GM21526 (cell line): ENCODE measurements at regions not wholly inside any gene's neighbourhood (a gene's known extent, or its start where the extent isn't known, plus 50 kb on each side); places are given as distances from the start of the nearest gene placed in this dataset.

ENCODE experiments used
- ATAC-seq: cut with Tn5 transposase; IDR thresholded peaks from one replicate; pipeline ENCODE4 v1.9.1; 2021; ENCODE audit warnings: moderate library complexity; ENCODE audit not compliant: unreplicated experiment, low FRiP score

- ATAC-seq = no peak
Observed at GRCh38 chr4:19807505-19807904, 444.2 kb upstream of the SLIT2 start.

- no peak for ATAC-seq
Observed at GRCh38 chr4:19806865-19807264, 444.8 kb upstream of the SLIT2 start.

GRCh38 chr4:19803406-19803805, 448.3 kb upstream of the SLIT2 start:
- no peak for ATAC-seq

DNA sequence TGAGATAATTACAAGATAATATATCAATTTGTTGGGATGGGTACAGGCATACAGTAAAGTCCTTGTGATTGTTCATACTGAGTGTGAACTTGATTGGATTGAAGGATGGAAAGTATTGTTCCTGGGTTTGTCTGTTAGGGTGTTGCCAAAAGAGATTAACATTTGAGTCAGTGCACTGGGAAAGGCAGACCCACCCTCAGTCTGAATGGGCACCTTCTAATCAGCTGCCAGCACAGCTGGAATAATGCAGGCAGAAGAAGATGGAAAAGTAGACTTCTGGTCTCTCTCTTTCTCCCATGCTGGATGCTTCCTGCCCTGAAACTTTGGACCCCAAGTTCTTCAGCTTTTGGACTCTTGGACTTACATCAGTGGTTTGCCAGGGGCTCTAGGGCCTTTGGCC, 457.9 kb upstream of the SLIT2 start:
- no peak for ATAC-seq

- no peak for ATAC-seq
Observed at GRCh38 chr4:19791422-19792123, 460.1 kb upstream of the SLIT2 start.

DNA sequence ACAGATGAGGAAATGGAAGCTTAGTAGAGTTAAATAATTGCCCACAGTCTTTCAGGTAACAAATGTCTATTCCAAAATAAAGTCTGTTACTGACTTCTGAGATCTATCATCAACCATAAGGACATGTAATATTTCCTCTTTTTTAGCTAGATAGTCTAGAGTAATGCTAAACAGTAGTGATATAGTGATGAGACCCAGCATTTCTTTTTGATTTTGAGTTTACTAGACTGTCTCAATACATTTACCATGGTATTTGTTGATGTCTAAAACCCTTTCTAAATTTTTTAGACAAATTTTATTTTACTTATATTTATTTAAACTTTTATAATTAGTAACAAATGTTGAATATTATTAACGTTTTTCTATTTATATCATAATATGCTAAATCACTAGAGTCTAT, 465.1 kb upstream of the SLIT2 start:
- no peak for ATAC-seq

DNA sequence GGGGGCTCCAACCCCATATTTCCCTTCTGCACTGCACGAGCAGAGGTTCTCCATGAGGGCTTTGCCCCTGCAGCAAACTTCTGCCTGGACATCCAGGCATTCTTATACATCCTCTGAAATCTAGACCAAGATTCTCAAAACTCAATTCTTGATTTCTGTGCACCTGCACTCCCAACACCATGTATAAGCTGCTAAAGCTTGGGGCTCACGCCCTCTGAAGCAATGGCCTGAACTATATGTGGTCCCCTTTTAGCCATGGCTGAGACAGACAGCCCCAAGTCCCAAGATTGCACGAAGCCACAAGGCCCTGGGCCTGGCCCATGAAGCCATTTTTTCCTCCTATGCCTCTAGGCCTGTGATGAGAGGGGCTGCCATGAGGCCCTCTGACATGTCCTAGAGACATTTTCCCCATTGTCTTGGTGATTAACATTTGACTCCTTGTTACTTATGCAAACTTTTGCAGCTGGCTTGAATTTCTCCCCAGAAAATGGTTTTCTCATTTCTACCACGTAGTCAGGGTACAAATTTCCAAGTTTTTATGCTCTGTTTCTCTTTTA, 468.0 kb upstream of the SLIT2 start:
- ATAC-seq = no peak

- no peak for ATAC-seq
Observed at GRCh38 chr4:19780871-19781270, 470.8 kb upstream of the SLIT2 start.

- no peak for ATAC-seq
Observed at GRCh38 chr4:19776929-19777328, 474.8 kb upstream of the SLIT2 start.

DNA sequence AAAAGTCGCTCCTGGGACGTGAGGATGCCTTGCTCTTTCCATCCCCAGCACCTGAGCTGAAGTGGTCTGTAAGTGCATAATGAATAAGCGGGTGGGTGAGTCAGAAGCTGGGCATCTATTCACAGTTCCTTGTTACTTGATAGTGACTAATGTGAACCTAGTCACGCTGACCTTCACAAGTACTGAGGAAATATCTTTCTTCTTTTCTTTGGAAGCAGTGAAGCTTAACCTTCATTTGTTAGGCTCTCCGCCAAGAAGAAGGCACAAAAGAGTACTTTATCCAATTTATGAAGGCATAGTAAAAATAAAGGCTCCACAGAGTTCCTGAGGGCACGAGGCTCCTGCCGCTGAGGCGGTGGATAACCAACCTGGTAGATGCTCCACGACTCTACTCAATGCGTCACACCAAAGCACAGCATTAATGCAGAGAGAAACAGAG, 475.7 kb upstream of the SLIT2 start:
- ATAC-seq = no peak

DNA sequence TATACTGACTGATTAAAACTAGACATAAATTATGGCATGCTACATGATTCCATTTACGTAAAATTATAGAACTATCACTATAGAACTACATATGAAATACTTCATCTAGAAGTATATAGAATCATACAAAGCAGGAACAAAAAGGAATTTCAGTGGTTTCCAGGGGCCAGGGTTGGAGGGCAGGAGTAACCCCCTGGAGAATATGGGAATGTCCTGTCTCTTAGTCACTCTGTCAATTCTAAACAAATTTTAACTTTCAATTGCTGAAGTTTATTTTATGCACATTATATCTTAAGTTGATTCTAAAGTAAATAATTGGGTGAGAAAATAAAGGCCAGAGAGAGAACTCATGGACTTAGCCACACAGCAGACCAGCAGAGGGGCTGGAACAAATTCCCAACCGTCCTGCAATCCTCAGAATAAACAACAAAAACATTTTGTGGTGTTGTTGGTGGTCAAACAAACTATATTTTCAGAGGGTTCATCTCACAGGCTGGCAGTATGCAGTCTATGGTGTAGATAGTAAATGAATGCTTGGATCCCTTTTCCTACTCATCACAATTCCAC, 476.9 kb upstream of the SLIT2 start:
- no peak for ATAC-seq

DNA sequence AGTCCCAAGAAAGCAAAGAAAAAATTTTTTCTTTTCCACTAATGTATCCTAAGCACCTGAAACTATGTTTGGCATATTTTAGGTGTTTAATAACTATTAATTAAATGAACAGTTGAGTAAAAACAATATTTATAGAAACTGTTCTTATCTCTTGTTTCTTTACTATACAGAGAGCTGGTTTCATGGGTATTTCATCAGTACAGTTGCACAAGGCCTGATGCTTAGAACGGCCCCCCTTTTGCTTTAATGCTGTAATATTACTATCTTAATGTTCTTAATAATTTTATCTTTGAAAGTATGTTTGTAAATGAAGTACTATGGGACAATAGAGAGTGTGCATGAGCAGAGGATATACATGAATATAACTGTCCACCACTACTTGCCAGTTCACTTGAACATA, 479.1 kb upstream of the SLIT2 start:
- ATAC-seq = no peak

GRCh38 chr4:19756661-19757060, 495.0 kb upstream of the SLIT2 start:
- no peak for ATAC-seq

DNA sequence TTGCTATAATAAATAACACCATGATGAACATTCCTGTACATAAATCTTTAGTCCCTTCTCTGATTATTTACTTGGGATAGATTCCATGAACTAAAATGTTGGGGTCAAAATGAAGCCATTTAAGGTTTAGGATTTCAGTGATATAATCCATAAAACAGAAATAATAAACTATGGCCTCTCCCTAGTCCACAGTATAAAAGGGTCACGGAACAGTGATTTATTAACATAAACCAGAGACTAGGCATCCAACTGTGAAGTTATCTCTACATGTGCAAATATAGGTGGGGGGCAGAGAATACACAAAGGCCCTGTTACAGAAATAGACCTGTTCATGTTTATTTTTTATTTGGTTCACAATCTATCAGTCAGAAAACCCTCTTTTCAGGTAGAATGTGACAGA, 499.1 kb upstream of the SLIT2 start:
- no peak for ATAC-seq

DNA sequence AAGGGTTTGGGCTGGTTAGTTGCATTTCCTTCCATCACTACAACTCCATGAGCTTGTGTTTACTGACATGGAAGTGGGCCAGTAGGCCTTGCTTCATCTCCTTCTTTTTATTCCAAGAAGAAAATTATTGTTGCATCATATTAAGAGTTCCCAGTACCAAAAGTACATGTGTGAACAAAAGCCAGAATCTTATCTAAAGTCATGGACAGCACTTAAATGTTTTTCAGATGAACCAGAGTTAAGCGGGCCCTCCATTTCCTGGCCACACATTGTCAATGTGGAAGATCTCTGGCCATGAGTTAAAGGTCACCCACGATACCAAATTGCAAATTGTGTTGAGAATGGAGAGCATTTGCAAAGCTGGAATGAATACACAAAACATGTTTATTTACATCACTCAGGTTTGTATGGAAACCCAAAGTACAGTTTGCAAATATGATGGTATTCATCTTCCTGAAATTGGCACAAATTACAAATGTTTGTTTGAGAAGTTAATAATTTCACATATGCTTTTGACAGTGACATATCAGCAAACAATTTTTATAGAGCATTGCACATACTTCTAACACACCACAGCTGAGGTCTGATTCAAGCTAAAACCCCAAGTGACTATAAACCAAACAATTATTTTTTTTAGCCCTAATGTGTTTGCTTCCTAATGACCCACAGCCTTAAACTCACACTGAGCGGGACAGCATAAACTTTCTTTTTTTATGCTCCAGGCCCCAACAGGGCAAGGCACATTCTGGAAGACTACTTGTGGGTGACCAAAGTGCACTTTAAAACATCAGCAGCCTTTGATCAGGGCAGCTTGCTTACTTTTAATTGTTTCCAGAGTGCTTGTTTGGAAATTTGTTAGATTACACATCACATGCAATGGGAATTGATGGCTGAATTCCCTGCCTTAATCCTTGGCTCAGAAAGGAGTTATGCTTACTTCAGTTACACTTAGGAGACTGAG, 502.9 kb upstream of the SLIT2 start:
- no peak for ATAC-seq

DNA sequence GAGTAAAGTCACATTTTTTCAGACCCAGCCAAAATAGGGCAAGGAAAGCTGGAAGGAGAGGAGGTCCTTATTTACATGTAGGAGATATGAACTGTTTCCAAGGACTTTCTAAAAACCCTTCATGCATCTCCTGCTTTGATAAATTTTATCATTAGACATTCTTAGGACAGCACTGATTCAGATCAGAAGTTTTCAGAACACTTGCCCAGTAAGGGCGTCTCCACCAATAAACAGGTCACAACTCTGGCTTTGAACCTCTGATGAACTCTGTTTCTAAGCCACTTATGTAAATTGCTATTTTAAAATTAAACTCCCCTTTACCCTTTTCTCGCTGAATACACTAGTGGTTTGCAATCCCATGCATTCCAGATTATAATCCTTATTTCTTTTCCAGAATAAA, 505.3 kb upstream of the SLIT2 start:
- no peak for ATAC-seq

- ATAC-seq = no peak
Observed at GRCh38 chr4:19743115-19743638, 508.5 kb upstream of the SLIT2 start.

DNA sequence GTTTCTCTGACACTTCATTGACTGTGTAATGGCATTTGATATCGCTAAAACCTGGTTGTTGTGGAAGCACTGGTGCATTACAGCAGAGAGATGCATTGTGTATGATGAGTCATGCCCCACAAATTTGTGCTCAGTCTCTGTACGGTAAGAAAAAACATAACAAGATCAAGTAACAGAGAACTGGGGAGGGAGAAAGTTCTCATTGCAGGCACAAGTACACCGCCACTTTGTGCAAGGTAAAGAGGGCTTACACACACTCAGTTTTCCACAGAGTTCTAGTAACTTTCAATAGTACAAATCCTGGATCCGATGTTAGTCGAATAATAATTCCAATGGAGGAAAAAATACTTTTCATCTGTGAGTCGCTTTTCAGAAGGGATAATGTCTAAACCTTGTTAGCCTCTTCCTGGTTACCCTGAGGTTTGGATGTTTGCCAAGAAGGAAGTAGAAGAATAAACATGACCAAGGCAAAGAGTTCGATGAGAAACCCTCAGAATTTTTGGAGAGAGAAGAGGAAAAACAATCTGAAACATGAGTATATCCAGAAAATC, 512.5 kb upstream of the SLIT2 start:
- no peak for ATAC-seq

GRCh38 chr4:19736968-19737756, 514.5 kb upstream of the SLIT2 start:
- ATAC-seq = no peak

- no peak for ATAC-seq
Observed at GRCh38 chr4:19735012-19735411, 516.7 kb upstream of the SLIT2 start.
